BJ (cell line): ENCODE measurements at regions not wholly inside any gene's neighbourhood (a gene's known extent, or its start where the extent isn't known, plus 50 kb on each side); places are given as distances from the start of the nearest gene placed in this dataset.

Experiments
- CTCF ChIA-PET: fragments of 350-600 bp; formaldehyde crosslinking; extraction: SDS; loops from one replicate; lab custom pipeline; 2021; ENCODE audit warnings: antibody characterized with exemption, inconsistent platforms; lab: Yijun Ruan, JAX
- POLR2A ChIA-PET: fragments of 300-600 bp; sonication (Branson Sonifier 250); formaldehyde crosslinking; extraction: SDS; loops from one replicate; lab custom pipeline; 2021; ENCODE audit warnings: antibody characterized with exemption; lab: Charles Lee
- DNase-seq: peaks from one replicate; pipeline ENCODE4 v3.0.0-alpha.2; 2011; ENCODE audit warnings: low read depth
- H3K27me3 ChIP-seq: 2 replicates; pipeline ENCODE4 v1.6.0; 2011; ENCODE audit warnings: low read length; ENCODE audit not compliant: control insufficient read depth, insufficient read depth
- H3K36me3 ChIP-seq: 2 replicates; pipeline ENCODE4 v1.5.1; 2011; ENCODE audit warnings: low read length; ENCODE audit not compliant: control insufficient read depth, insufficient read depth
- H3K4me3 ChIP-seq: 2 replicates; pipeline ENCODE4 v1.5.1; 2011; ENCODE audit warnings: low read depth, mild to moderate bottlenecking, control low read depth, low read length
- TF ChIP-seq, protein P1 (sequence below): IDR thresholded peaks from 2 replicates; pipeline ENCODE4 v1.5.1; 2011; ENCODE audit warnings: low read depth, mild to moderate bottlenecking, control low read depth, inconsistent platforms, low read length, moderate library complexity; ENCODE audit not compliant: insufficient read depth

DNA sequence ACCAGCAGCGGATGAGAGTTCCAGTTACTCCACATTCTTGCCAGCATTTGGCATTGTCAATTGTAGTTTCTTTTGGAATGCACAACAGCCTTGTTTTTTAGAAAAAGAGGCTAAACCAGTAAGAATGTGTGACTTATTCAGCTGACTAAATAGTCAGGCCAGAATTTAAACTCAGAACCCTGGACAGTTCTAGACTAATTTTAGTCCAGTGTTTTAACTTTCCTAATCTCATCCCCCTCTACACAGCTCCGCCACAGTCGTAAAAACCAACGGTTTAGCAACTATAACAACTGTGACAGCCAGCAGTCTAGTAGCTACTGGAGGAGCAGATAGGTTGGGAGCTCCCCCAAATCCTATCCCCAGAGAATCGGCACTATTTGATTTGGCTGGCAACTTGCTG, 103.7 kb downstream of the FOXD1 start:
- ChIA-PET CTCF (interaction anchor here (0.8 to 1.3 kb wide), 3 partner anchors 8 to 106 kb away, joined by 4 to 8 read pairs (median 4); no protein-coding TSS in a partner anchor), POLR2A (no interaction called here)
- Histone ChIP-seq H3K36me3 (no peaks in the 10 kb centered on the region), H3K4me3 (no peak overlapping the region), H3K27me3 (no peaks in the 10 kb centered on the region; the same call in 1 of the 2 replicates)
- DNase-seq: no peak
- TF ChIP-seq, protein P1, sequence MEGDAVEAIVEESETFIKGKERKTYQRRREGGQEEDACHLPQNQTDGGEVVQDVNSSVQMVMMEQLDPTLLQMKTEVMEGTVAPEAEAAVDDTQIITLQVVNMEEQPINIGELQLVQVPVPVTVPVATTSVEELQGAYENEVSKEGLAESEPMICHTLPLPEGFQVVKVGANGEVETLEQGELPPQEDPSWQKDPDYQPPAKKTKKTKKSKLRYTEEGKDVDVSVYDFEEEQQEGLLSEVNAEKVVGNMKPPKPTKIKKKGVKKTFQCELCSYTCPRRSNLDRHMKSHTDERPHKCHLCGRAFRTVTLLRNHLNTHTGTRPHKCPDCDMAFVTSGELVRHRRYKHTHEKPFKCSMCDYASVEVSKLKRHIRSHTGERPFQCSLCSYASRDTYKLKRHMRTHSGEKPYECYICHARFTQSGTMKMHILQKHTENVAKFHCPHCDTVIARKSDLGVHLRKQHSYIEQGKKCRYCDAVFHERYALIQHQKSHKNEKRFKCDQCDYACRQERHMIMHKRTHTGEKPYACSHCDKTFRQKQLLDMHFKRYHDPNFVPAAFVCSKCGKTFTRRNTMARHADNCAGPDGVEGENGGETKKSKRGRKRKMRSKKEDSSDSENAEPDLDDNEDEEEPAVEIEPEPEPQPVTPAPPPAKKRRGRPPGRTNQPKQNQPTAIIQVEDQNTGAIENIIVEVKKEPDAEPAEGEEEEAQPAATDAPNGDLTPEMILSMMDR: no peak

DNA sequence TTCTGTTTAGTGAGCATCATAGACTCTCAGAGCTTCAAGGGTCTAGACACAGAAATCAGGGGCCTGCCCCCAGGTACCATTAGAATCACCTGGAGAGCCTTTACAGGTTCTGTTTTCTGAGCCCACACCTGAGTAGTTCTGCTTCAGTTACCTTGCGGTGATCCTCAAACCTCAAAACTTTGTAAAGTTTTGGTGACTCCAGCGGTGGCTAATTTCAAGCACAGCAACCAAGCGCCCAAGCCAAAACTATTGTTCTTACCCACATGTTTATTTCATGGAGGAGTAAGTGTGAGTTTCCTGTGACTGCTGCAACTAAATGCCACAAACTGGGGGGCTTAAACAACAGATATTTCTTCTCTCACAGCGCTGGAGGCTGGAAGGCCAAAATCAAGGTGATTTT, 108.9 kb downstream of the FOXD1 start:
- no peaks in the 10 kb centered on the region for H3K36me3 ChIP-seq
- H3K27me3 ChIP-seq: no peaks in the 10 kb centered on the region
- no peak overlapping the region for H3K4me3 ChIP-seq
- TF ChIP-seq, protein P1: no peak
- no peak for DNase-seq
- CTCF ChIA-PET: no interaction called here
- POLR2A ChIA-PET: no interaction called here

DNA sequence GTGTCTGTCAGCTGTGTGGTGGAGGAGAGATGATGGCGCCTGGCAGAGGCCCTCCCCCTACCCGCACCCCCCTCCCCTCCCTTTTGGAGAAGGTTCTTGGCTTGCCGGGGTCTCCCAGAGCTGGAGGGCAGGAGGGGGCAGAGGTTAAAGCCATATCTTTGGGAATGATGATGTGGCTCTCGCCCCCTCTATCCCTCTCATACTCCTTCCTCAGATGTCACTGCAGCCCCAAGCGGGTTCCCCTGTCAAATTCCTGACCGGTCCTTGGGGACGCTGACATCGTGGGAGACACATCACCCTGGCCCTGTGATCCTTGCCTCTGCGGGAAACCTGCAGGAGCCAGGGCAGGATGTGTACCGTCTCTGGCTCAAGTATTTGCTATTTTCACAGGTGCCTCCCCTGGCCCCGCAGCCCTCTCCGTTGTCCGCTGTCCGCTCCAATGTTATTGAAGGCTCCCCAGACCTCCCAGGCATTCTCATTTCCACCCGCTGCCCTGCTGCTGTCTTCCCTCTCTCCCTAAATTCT, 109.5 kb downstream of the FOXD1 start:
- H3K4me3 ChIP-seq: no peak overlapping the region
- POLR2A ChIA-PET: no interaction called here
- TF ChIP-seq, protein P1: no peak
- no peaks in the 10 kb centered on the region for H3K27me3 ChIP-seq
- CTCF ChIA-PET: interaction anchor here (0.8 kb wide), 1 partner anchor 112 kb away, joined by 4 read pairs; no protein-coding TSS in a partner anchor
- no peaks in the 10 kb centered on the region for H3K36me3 ChIP-seq
- no peak for DNase-seq

DNA sequence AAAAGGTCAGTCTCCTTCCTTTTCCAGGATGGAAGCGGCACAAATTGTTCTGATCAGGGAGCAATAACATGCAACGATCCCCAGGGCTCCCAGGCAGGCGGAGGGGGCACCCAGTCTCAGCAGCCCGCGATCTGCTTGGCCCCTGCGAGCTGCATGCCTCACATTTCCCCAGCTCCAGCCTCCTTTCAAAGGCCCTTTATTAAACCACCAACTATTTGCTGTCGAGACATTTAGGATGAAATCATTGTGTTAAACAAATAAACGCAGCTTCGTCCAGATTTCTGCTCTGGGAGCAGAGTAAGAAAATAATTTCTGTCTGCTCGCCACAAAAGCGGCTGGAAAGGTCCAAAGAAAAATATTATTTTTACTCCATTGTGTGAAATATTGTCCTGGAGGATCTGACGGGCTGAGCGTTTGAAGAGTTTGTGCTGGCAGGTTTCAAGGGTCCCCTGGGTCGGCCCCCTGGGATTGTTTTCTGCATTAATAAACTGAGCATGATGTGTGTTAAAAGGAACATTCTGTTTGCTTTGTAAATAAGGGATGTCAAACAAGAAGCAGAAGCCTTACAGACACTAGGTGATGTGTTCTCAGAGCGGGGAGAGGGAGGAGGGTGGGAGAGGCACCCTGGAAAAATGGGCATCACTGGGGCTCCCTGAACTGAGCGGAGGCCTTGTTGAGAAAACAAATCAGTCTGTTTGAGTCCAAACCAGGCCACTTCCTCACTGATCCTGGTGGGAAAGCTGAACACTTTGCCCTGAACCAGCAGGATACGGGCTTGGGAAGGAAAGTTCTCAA, 110.1 kb downstream of the FOXD1 start:
- ChIA-PET POLR2A (interaction anchor here (0.6 kb wide), 1 partner anchor 71 kb away, joined by 3 read pairs; no protein-coding TSS in a partner anchor), CTCF (interaction anchor here (0.8 to 1.6 kb wide), 3 partner anchors 12 to 113 kb away, joined by 3 to 5 read pairs (median 4); no protein-coding TSS in a partner anchor)
- TF ChIP-seq, protein P1: no peak
- H3K4me3 ChIP-seq: no peak overlapping the region
- no peaks in the 10 kb centered on the region for H3K27me3 ChIP-seq
- DNase-seq: no peak
- H3K36me3 ChIP-seq: no peaks in the 10 kb centered on the region

DNA sequence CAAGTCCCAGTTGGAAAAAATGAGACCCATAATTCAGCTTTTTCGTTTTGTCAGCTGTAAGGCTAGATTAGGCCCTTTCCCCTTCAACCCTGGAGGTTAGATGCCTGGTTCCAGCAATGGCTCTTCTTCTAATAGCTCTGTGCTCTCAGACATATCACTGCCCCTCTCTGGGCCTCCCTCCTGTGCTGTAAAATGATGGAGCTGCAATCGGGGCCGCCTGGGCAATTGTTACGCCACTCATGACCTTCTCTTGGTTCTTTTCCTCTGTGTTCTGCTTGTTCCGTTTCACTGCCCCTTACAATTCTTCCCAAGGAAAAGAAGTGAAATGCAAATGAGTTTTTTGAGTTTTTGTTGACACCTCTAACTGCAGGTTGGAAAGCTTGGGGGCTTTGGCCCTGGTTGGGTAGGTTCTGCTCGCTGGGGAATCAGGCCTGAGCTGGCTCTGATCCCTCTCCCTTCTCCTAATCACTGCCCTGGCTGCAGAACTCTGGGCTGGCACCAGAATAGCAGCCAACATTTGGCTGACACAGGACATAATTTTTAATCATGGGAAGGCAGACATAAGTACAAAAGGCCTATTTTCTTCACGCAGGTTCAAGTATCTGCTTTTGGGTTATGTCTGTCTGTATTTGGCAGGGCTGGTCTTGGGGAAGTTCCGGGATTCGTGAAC, 110.9 kb downstream of the FOXD1 start:
- CTCF ChIA-PET: interaction anchor here (0.5 to 1.6 kb wide), 3 partner anchors 13 to 101 kb away, joined by 3 to 5 read pairs (median 3); no protein-coding TSS in a partner anchor
- TF ChIP-seq, protein P1: no peak
- DNase-seq: no peak
- H3K27me3 ChIP-seq: no peaks in the 10 kb centered on the region
- no peaks in the 10 kb centered on the region for H3K36me3 ChIP-seq
- no peak overlapping the region for H3K4me3 ChIP-seq
- POLR2A ChIA-PET: interaction anchor here (0.6 kb wide), 1 partner anchor 70 kb away, joined by 3 read pairs; no protein-coding TSS in a partner anchor
